GM12801 (cell line): ENCODE measurements at regions not wholly inside any gene's neighbourhood (a gene's known extent, or its start where the extent isn't known, plus 50 kb on each side); places are given as distances from the start of the nearest gene placed in this dataset.

Experiments
- TF ChIP-seq, protein P1 (sequence below): IDR thresholded peaks from one replicate; pipeline ENCODE4 v1.5.1; 2011; ENCODE audit warnings: control low read depth; ENCODE audit not compliant: insufficient read length; ENCODE audit errors: extremely low read depth

- TF ChIP-seq, protein P1, sequence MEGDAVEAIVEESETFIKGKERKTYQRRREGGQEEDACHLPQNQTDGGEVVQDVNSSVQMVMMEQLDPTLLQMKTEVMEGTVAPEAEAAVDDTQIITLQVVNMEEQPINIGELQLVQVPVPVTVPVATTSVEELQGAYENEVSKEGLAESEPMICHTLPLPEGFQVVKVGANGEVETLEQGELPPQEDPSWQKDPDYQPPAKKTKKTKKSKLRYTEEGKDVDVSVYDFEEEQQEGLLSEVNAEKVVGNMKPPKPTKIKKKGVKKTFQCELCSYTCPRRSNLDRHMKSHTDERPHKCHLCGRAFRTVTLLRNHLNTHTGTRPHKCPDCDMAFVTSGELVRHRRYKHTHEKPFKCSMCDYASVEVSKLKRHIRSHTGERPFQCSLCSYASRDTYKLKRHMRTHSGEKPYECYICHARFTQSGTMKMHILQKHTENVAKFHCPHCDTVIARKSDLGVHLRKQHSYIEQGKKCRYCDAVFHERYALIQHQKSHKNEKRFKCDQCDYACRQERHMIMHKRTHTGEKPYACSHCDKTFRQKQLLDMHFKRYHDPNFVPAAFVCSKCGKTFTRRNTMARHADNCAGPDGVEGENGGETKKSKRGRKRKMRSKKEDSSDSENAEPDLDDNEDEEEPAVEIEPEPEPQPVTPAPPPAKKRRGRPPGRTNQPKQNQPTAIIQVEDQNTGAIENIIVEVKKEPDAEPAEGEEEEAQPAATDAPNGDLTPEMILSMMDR, result no peak
Measured at GRCh38 chr3:151960961-151961580, 87.6 kb downstream of the SUCNR1 start.

- TF ChIP-seq, protein P1, result no peak
Measured at GRCh38 chr3:151962352-151962751, 88.9 kb downstream of the SUCNR1 start.

DNA sequence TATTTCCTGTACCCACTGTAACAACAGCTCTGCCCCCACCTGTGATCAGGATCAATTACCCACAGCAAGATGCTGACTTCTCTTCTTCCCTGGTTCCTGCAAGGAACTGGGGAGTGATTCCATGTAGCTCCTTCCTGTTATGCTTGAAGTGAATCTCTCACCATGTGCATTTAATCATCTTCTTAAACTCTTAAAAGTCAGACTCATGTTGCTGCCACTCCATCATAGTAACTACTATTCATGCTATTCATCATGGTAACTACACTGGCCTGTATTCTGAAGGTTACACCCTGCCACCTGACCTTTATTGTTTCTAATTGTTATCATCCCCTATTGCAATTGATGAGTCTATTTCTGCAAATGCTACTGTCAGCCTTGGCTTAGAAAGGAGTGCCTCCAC is 89.5 kb downstream of the SUCNR1 start:
- TF ChIP-seq, protein P1, result no peak

- TF ChIP-seq, protein P1, result no peak
Measured at GRCh38 chr3:151964743-151965142, 91.3 kb downstream of the SUCNR1 start.

GRCh38 chr3:151969026-151969642 is 95.7 kb downstream of the SUCNR1 start:
- TF ChIP-seq, protein P1, result no peak

DNA sequence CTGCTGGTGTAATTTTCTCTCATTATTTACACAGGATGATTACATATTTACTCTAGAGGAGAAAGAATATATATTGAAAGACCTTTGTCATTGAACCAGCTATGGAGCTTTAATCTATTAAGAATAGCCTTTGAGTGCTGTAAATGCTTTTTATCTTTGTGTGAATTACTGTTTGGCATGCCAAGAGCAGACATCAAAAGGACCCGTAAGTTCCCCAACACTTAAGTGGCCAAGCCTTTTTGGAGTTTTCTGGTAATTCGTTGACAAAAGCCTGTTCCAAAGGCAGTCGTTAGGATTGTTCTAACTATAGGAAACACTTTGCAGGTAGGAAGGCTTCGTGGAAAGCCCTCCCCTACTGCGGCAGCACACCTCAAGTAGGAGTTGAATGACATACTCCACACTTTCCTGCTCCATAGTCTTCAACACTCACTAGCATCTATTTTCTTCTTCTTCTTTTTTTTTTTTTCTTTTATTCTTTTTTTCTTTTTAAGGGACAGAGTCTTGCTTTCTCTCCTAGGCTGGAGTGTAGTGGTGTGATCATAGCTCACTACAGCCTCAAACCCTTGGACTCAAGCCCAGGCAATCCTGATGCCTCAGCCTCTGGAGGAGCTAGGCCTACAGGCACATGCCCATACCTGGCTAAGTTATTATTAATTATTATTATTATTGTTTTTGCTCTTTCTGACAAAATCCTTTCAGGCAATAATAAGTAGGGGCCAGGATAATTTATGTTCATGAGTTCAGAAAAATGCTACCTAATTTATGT is 98.6 kb downstream of the SUCNR1 start:
- TF ChIP-seq, protein P1, result no peak

DNA sequence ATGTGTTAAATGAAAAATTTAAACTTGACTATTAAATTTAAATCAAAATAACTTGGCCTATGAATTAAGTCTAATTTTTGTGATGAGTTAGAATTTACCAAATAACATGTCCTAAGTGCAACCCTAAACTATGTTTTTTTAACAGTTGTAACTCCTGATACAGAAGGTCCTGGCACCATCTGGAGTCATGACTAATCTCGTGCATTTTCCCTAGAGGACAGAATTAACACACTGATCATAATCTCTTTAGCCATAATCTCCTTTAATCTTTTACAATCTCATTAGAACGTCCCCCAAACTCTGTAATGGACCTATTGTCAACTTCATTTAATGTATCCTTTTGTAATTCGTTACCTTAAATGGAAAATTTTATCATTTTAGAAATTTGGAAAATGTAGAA is 100.6 kb downstream of the SUCNR1 start:
- TF ChIP-seq, protein P1, result no peak
